ENCODE measurements at regions not wholly inside any gene's neighbourhood (a gene's known extent, or its start where the extent isn't known, plus 50 kb on each side); places are given as distances from the start of the nearest gene placed in this dataset.
A peak's percentile ranks its signal among the peaks of the same experiment; 100 is the strongest.

DNA sequence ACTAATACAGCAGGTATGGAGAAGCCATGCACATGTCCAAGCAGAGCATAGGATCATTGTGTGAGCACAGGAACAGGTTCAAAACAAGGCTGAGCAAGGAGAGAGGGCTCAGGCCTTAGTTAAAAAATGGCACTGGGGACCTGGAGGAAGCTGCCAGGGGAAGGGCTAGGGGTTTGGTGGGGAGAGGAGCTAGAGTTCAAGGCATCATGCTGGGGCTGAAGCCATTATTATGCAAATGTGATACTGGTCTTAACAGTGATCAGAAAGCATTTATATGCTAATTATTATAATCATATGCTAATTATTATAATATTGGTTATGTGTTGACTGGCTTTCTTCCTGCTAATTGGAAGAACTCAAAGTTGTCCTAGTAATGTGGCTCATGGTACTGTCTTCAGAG lies 546.0 kb upstream of the CFAP20DC start:
- H3K36me3 ChIP-seq (ENCODE audit: control insufficient read depth in 3 of 3, insufficient read depth in 3 of 3, low read length in 3 of 3): no peaks in the 10 kb centered on the region
- H3K9me3 ChIP-seq (ENCODE audit: control insufficient read depth in 3 of 3, low read length in 3 of 3): peaks cover 0 to 2% (median 0%) of the 10 kb centered on the region in 3 donors
- no peak overlapping the region for H3K4me3 ChIP-seq (ENCODE audit: low read length in 3 of 3)
- no peak overlapping the region for H3K27ac ChIP-seq (ENCODE audit: low read depth, low read length)
- H3K9ac ChIP-seq (ENCODE audit: low read depth in 1 of 3, low read length in 3 of 3): no peak overlapping the region
- no peaks in the 10 kb centered on the region for H3K27me3 ChIP-seq (ENCODE audit: control insufficient read depth in 3 of 3, insufficient read depth in 3 of 3, low read length in 3 of 3)
- no peaks in the 10 kb centered on the region for H3K4me1 ChIP-seq (ENCODE audit: control insufficient read depth in 3 of 3, insufficient read depth in 3 of 3, low read length in 3 of 3)

- no peaks in the 10 kb centered on the region for H3K4me1 ChIP-seq (ENCODE audit: control insufficient read depth in 3 of 3, insufficient read depth in 3 of 3, low read length in 3 of 3)
- no peak overlapping the region for H3K9ac ChIP-seq (ENCODE audit: low read depth in 1 of 3, low read length in 3 of 3)
Observed at GRCh38 chr3:59593380-59593779, 543.6 kb upstream of the CFAP20DC start.

GRCh38 chr3:59580996-59581395 lies 531.2 kb upstream of the CFAP20DC start:
- H3K4me3 ChIP-seq (ENCODE audit: low read length in 3 of 3): no peak overlapping the region
- H3K4me1 ChIP-seq (ENCODE audit: control insufficient read depth in 3 of 3, insufficient read depth in 3 of 3, low read length in 3 of 3): no peaks in the 10 kb centered on the region
- no peaks in the 10 kb centered on the region for H3K36me3 ChIP-seq (ENCODE audit: control insufficient read depth in 3 of 3, insufficient read depth in 3 of 3, low read length in 3 of 3)
- H3K9me3 ChIP-seq (ENCODE audit: control insufficient read depth in 3 of 3, low read length in 3 of 3): peaks cover 0 to 2% (median 0%) of the 10 kb centered on the region in 3 donors
- peaks cover 0 to 4% (median 0%) of the 10 kb centered on the region in 3 donors for H3K27me3 ChIP-seq (ENCODE audit: control insufficient read depth in 3 of 3, insufficient read depth in 3 of 3, low read length in 3 of 3)
- H3K9ac ChIP-seq (ENCODE audit: low read depth in 1 of 3, low read length in 3 of 3): no peak overlapping the region
- H3K27ac ChIP-seq (ENCODE audit: low read depth, low read length): no peak overlapping the region

More at GRCh38 chr3:59593380-59593779, 543.6 kb upstream of the CFAP20DC start:
- H3K9me3 ChIP-seq (ENCODE audit: control insufficient read depth in 3 of 3, low read length in 3 of 3): peaks cover 0 to 2% (median 0%) of the 10 kb centered on the region in 3 donors
- no peak overlapping the region for H3K27ac ChIP-seq (ENCODE audit: low read depth, low read length)
- no peaks in the 10 kb centered on the region for H3K36me3 ChIP-seq (ENCODE audit: control insufficient read depth in 3 of 3, insufficient read depth in 3 of 3, low read length in 3 of 3)
- H3K27me3 ChIP-seq (ENCODE audit: control insufficient read depth in 3 of 3, insufficient read depth in 3 of 3, low read length in 3 of 3): no peaks in the 10 kb centered on the region
- no peak overlapping the region for H3K4me3 ChIP-seq (ENCODE audit: low read length in 3 of 3)

- Histone ChIP-seq H3K27ac (ENCODE audit: low read depth, low read length) (no peak overlapping the region), H3K4me1 (ENCODE audit: control insufficient read depth in 3 of 3, insufficient read depth in 3 of 3, low read length in 3 of 3) (no peaks in the 10 kb centered on the region), H3K4me3 (ENCODE audit: low read length in 3 of 3) (no peak overlapping the region), H3K9me3 (ENCODE audit: control insufficient read depth in 3 of 3, low read length in 3 of 3) (no peaks in the 10 kb centered on the region), H3K27me3 (ENCODE audit: control insufficient read depth in 3 of 3, insufficient read depth in 3 of 3, low read length in 3 of 3) (peaks cover 0 to 4% (median 0%) of the 10 kb centered on the region in 3 donors), H3K36me3 (ENCODE audit: control insufficient read depth in 3 of 3, insufficient read depth in 3 of 3, low read length in 3 of 3) (no peaks in the 10 kb centered on the region), H3K9ac (ENCODE audit: low read depth in 1 of 3, low read length in 3 of 3) (no peak overlapping the region)
Observed at GRCh38 chr3:59580499-59580898, 530.7 kb upstream of the CFAP20DC start.

DNA sequence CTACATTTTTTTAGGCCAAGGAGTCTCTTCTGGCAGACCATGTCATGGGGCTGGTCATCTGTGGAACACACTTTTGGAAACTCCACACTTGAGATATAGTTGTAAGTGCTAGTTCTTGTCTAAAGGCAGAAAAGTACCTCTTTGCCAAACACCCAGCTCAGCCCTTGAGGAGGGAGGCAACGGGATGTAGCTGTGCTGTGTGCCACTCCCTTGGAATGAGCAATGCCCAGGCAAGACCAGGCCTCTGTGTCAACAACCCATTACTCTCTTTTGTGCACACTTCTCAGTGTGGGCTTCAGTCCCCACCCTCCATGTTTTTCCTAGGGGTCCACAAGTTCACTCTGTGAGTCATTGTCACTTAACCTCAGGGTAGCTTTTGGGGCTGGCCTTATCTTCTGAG lies 528.3 kb upstream of the CFAP20DC start:
- H3K9ac ChIP-seq (ENCODE audit: low read depth in 1 of 3, low read length in 3 of 3): no peak overlapping the region
- H3K4me1 ChIP-seq (ENCODE audit: control insufficient read depth in 3 of 3, insufficient read depth in 3 of 3, low read length in 3 of 3): peaks cover 4 to 5% (median 4%) of the 10 kb centered on the region in 3 donors
- no peaks in the 10 kb centered on the region for H3K36me3 ChIP-seq (ENCODE audit: control insufficient read depth in 3 of 3, insufficient read depth in 3 of 3, low read length in 3 of 3)
- no peak overlapping the region for H3K4me3 ChIP-seq (ENCODE audit: low read length in 3 of 3)
- no peak overlapping the region for H3K27ac ChIP-seq (ENCODE audit: low read depth, low read length)
- peaks cover 0 to 4% (median 0%) of the 10 kb centered on the region in 3 donors for H3K27me3 ChIP-seq (ENCODE audit: control insufficient read depth in 3 of 3, insufficient read depth in 3 of 3, low read length in 3 of 3)
- no peaks in the 10 kb centered on the region for H3K9me3 ChIP-seq (ENCODE audit: control insufficient read depth in 3 of 3, low read length in 3 of 3)

DNA sequence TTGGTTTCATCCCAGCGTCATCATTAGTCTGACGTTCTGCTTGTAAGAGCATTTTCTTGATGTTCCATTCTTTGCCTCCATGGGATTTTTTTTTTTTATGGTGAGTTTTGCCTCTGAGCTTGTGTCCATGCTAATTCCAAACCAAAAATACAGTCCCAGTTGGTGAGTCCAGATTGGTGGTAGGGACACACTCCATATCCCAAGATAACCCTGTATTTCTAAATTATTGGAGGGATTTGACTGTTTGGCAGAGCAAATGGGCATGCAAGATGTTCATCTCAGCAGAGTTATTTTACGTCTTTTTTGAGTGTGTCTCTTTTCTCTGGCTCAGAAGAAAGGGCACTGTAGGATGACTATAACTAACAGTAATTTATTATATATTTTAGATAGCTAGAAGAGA lies 526.8 kb upstream of the CFAP20DC start:
- H3K27me3 ChIP-seq (ENCODE audit: control insufficient read depth in 3 of 3, insufficient read depth in 3 of 3, low read length in 3 of 3): peaks cover 0 to 4% (median 0%) of the 10 kb centered on the region in 3 donors
- H3K27ac ChIP-seq (ENCODE audit: low read depth, low read length): no peak overlapping the region
- no peak overlapping the region for H3K4me3 ChIP-seq (ENCODE audit: low read length in 3 of 3)
- no peaks in the 10 kb centered on the region for H3K36me3 ChIP-seq (ENCODE audit: control insufficient read depth in 3 of 3, insufficient read depth in 3 of 3, low read length in 3 of 3)
- peaks cover 4 to 5% (median 4%) of the 10 kb centered on the region in 3 donors for H3K4me1 ChIP-seq (ENCODE audit: control insufficient read depth in 3 of 3, insufficient read depth in 3 of 3, low read length in 3 of 3)
- H3K9me3 ChIP-seq (ENCODE audit: control insufficient read depth in 3 of 3, low read length in 3 of 3): no peaks in the 10 kb centered on the region
- H3K9ac ChIP-seq (ENCODE audit: low read depth in 1 of 3, low read length in 3 of 3): no peak overlapping the region

- Histone ChIP-seq H3K27me3 (ENCODE audit: control insufficient read depth in 3 of 3, insufficient read depth in 3 of 3, low read length in 3 of 3) (peaks cover 0 to 1% (median 0%) of the 10 kb centered on the region in 3 donors), H3K9ac (ENCODE audit: low read depth in 1 of 3, low read length in 3 of 3) (peak overlapping the region in 1 of 3 donors; percentile 8), H3K27ac (ENCODE audit: low read depth, low read length) (no peak overlapping the region), H3K36me3 (ENCODE audit: control insufficient read depth in 3 of 3, insufficient read depth in 3 of 3, low read length in 3 of 3) (no peaks in the 10 kb centered on the region), H3K9me3 (ENCODE audit: control insufficient read depth in 3 of 3, low read length in 3 of 3) (no peaks in the 10 kb centered on the region), H3K4me1 (ENCODE audit: control insufficient read depth in 3 of 3, insufficient read depth in 3 of 3, low read length in 3 of 3) (peaks cover 4 to 5% (median 4%) of the 10 kb centered on the region in 3 donors), H3K4me3 (ENCODE audit: low read length in 3 of 3) (no peak overlapping the region)
Observed at GRCh38 chr3:59575113-59576001, 525.5 kb upstream of the CFAP20DC start.

DNA sequence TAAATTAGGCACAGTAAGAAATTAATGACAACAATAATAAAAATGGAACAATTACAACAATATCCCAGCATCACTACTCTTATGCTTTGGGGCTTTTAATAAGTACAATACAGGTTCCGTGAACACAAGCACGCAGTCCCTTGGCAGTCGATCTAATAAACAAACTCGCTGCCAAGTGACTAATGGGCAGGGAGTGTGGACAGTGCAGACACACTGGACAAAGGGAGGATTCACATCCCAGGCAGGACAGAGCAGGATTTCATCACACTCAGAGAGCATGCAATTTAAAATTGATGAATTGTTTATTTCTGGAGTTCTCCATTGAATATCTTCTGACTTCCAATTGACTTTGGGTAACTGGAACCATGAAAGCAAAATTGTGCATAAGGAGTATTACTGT lies 524.1 kb upstream of the CFAP20DC start:
- Histone ChIP-seq H3K4me3 (ENCODE audit: low read length in 3 of 3) (no peak overlapping the region), H3K27ac (ENCODE audit: low read depth, low read length) (no peak overlapping the region), H3K4me1 (ENCODE audit: control insufficient read depth in 3 of 3, insufficient read depth in 3 of 3, low read length in 3 of 3) (peaks cover 4 to 5% (median 4%) of the 10 kb centered on the region in 3 donors)

GRCh38 chr3:59572106-59572505 lies 522.3 kb upstream of the CFAP20DC start:
- Histone ChIP-seq H3K9ac (ENCODE audit: low read depth in 1 of 3, low read length in 3 of 3) (no peak overlapping the region), H3K27me3 (ENCODE audit: control insufficient read depth in 3 of 3, insufficient read depth in 3 of 3, low read length in 3 of 3) (no peaks in the 10 kb centered on the region), H3K36me3 (ENCODE audit: control insufficient read depth in 3 of 3, insufficient read depth in 3 of 3, low read length in 3 of 3) (no peaks in the 10 kb centered on the region), H3K4me3 (ENCODE audit: low read length in 3 of 3) (no peak overlapping the region), H3K4me1 (ENCODE audit: control insufficient read depth in 3 of 3, insufficient read depth in 3 of 3, low read length in 3 of 3) (peaks cover 4 to 5% (median 4%) of the 10 kb centered on the region in 3 donors), H3K27ac (ENCODE audit: low read depth, low read length) (no peak overlapping the region), H3K9me3 (ENCODE audit: control insufficient read depth in 3 of 3, low read length in 3 of 3) (no peaks in the 10 kb centered on the region)

More for the DNA sequence above, 524.1 kb upstream of the CFAP20DC start:
- H3K9me3 ChIP-seq (ENCODE audit: control insufficient read depth in 3 of 3, low read length in 3 of 3): no peaks in the 10 kb centered on the region
- no peak overlapping the region for H3K9ac ChIP-seq (ENCODE audit: low read depth in 1 of 3, low read length in 3 of 3)
- no peaks in the 10 kb centered on the region for H3K36me3 ChIP-seq (ENCODE audit: control insufficient read depth in 3 of 3, insufficient read depth in 3 of 3, low read length in 3 of 3)
- no peaks in the 10 kb centered on the region for H3K27me3 ChIP-seq (ENCODE audit: control insufficient read depth in 3 of 3, insufficient read depth in 3 of 3, low read length in 3 of 3)

GRCh38 chr3:59570806-59571205 lies 521.0 kb upstream of the CFAP20DC start:
- Histone ChIP-seq H3K36me3 (ENCODE audit: control insufficient read depth in 3 of 3, insufficient read depth in 3 of 3, low read length in 3 of 3) (no peaks in the 10 kb centered on the region), H3K9ac (ENCODE audit: low read depth in 1 of 3, low read length in 3 of 3) (no peak overlapping the region), H3K27me3 (ENCODE audit: control insufficient read depth in 3 of 3, insufficient read depth in 3 of 3, low read length in 3 of 3) (no peaks in the 10 kb centered on the region), H3K4me3 (ENCODE audit: low read length in 3 of 3) (no peak overlapping the region), H3K4me1 (ENCODE audit: control insufficient read depth in 3 of 3, insufficient read depth in 3 of 3, low read length in 3 of 3) (peaks cover 4 to 5% (median 4%) of the 10 kb centered on the region in 3 donors), H3K9me3 (ENCODE audit: control insufficient read depth in 3 of 3, low read length in 3 of 3) (no peaks in the 10 kb centered on the region), H3K27ac (ENCODE audit: low read depth, low read length) (no peak overlapping the region)

Data from skeletal muscle tissue (tissue), 3 donors.